Endometrial microvascular endothelial cells (primary cell): ENCODE measurements at regions not wholly inside any gene's neighbourhood (a gene's known extent, or its start where the extent isn't known, plus 50 kb on each side); places are given as distances from the start of the nearest gene placed in this dataset.

Source experiments
- in situ Hi-C: cut with HindIII; loops from 2 replicates; pipeline ENCODE4 v1.10.0; 2017; ENCODE audit warnings: low sequenced_read_pairs, low pct_unique_long_range_greater_than_20kb; ENCODE audit errors: inconsistent ontology term

- in situ Hi-C loops: no loop called here
These were observed 185.5 kb downstream of the MYCN start for GRCh38 chr2:16125614-16126516.

- in situ Hi-C loops: no loop called here
These were observed 184.7 kb downstream of the MYCN start for GRCh38 chr2:16124881-16125613.

GRCh38 chr2:16123856-16124780 is 183.8 kb downstream of the MYCN start:
- in situ Hi-C loops: no loop called here

- in situ Hi-C loops: no loop called here
These were observed 183.1 kb downstream of the MYCN start for GRCh38 chr2:16123421-16123820.

- in situ Hi-C loops: no loop called here
These were observed 182.2 kb downstream of the MYCN start for GRCh38 chr2:16122556-16122955.

- in situ Hi-C loops: no loop called here
These were observed 181.6 kb downstream of the MYCN start for GRCh38 chr2:16121986-16122390.

GRCh38 chr2:16121231-16121985 is 181.1 kb downstream of the MYCN start:
- in situ Hi-C loops: no loop called here

- in situ Hi-C loops: no loop called here
These were observed 180.3 kb downstream of the MYCN start for GRCh38 chr2:16120591-16121180.

- in situ Hi-C loops: no loop called here
These were observed 179.4 kb downstream of the MYCN start for GRCh38 chr2:16119741-16120140.

GRCh38 chr2:16118611-16119590 is 178.6 kb downstream of the MYCN start:
- in situ Hi-C loops: no loop called here

- in situ Hi-C loops: no loop called here
These were observed 177.7 kb downstream of the MYCN start for GRCh38 chr2:16117791-16118610.

- in situ Hi-C loops: no loop called here
These were observed 176.8 kb downstream of the MYCN start for GRCh38 chr2:16117021-16117700.

GRCh38 chr2:16115881-16116830 is 175.8 kb downstream of the MYCN start:
- in situ Hi-C loops: no loop called here

- in situ Hi-C loops: no loop called here
These were observed 174.9 kb downstream of the MYCN start for GRCh38 chr2:16115291-16115690.

GRCh38 chr2:16114836-16115235 is 174.5 kb downstream of the MYCN start:
- in situ Hi-C loops: no loop called here
